ENCODE measurements at regions not wholly inside any gene's neighbourhood (a gene's known extent, or its start where the extent isn't known, plus 50 kb on each side); places are given as distances from the start of the nearest gene placed in this dataset.

DNA sequence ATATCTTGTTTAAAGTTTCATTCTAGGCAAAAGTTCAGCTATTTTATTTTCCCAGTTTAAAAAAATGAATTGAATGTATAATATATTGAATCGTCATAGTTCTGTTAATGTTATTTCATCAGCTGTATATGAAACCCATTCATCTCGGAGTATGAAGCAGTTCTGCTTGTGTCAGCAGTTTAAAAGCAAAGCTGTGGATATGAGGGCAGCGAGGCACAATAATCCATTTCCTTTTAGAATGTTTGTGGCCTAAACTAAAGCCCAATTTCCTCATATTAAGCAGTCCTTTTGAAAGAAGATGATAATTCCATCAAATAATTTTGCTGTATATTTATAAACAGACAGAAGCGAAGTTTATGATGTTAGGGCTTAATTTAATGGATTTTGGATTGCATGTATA lies 300.1 kb downstream of the SAMD5 start:
- no peak for TF ChIP-seq POLR2A (IDR thresholded peaks at IDR 0.05)
- TF ChIP-seq, protein P1, sequence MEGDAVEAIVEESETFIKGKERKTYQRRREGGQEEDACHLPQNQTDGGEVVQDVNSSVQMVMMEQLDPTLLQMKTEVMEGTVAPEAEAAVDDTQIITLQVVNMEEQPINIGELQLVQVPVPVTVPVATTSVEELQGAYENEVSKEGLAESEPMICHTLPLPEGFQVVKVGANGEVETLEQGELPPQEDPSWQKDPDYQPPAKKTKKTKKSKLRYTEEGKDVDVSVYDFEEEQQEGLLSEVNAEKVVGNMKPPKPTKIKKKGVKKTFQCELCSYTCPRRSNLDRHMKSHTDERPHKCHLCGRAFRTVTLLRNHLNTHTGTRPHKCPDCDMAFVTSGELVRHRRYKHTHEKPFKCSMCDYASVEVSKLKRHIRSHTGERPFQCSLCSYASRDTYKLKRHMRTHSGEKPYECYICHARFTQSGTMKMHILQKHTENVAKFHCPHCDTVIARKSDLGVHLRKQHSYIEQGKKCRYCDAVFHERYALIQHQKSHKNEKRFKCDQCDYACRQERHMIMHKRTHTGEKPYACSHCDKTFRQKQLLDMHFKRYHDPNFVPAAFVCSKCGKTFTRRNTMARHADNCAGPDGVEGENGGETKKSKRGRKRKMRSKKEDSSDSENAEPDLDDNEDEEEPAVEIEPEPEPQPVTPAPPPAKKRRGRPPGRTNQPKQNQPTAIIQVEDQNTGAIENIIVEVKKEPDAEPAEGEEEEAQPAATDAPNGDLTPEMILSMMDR (IDR thresholded peaks at IDR 0.05), result no peak
- DNase-seq, result no peak

DNA sequence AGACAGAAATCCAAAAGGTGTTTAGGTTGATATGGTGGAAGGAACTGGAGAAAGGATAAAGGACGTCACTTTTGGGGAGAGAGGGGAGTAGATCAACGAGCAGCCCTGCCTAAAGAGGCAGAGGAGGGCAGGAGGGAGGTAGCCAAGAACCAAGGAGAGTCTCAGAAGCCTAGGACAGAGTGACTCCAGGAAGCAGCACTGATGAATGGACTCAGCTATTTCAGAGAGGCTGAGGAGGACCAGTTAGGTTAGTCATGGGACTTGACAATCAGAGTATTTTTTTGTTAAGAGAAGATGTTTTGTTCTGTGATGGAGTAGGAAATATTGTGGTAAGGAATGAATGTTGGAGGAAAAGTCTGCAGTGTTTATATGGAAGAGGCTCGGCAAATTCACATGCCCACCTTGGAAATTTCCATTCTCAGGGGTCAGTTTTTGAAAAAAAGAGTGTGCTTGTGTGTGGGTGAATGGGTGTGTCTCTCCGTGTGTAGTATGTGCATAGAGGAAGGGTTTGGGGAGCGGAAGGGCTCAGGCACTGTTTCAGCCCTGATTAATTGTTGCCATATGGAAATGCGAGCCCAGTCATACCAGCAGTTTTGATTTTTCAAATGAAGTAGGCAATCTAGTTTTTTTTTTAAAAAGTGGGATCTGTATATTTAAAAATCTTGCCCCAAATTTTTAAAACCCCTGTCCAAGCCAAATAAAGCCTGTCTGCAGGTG lies 303.6 kb downstream of the SAMD5 start:
- no peaks in the 10 kb centered on the region for H3K27me3 ChIP-seq
- ATAC-seq (no peak), DNase-seq (no peak)
- no peak for TF ChIP-seq POLR2A (IDR thresholded peaks at IDR 0.05)
- TF ChIP-seq, protein P1 (IDR thresholded peaks at IDR 0.05), result no peak
- intact Hi-C loops (cut with DNase I), result no loop called here
- no peak overlapping the region for H3K4me3 ChIP-seq
- no peaks in the 10 kb centered on the region for H3K36me3 ChIP-seq (replicated peaks in 1 of 2; ENCODE audit: insufficient read depth in 1 of 2, low read depth in 2 of 2)
- no peak overlapping the region for H3K27ac ChIP-seq
- no peaks in the 10 kb centered on the region for H3K9me3 ChIP-seq
- 64 to 73% methylated on average over 6 of the region's 6 CpGs for WGBS, 2 donors
- no peaks in the 10 kb centered on the region for H3K4me1 ChIP-seq

More for the DNA sequence above, 300.1 kb downstream of the SAMD5 start:
- Histone ChIP-seq H3K36me3 (replicated peaks in 1 of 2; ENCODE audit: insufficient read depth in 1 of 2, low read depth in 2 of 2) (no peaks in the 10 kb centered on the region), H3K4me3 (no peak overlapping the region), H3K9me3 (no peaks in the 10 kb centered on the region), H3K27me3 (no peaks in the 10 kb centered on the region), H3K4me1 (no peaks in the 10 kb centered on the region), H3K27ac (no peak overlapping the region)
- intact Hi-C loops (cut with DNase I), result no loop called here
- ATAC-seq, result no peak
- WGBS, 2 donors, result 46 to 68% methylated on average over 4 of the region's 4 CpGs

DNA sequence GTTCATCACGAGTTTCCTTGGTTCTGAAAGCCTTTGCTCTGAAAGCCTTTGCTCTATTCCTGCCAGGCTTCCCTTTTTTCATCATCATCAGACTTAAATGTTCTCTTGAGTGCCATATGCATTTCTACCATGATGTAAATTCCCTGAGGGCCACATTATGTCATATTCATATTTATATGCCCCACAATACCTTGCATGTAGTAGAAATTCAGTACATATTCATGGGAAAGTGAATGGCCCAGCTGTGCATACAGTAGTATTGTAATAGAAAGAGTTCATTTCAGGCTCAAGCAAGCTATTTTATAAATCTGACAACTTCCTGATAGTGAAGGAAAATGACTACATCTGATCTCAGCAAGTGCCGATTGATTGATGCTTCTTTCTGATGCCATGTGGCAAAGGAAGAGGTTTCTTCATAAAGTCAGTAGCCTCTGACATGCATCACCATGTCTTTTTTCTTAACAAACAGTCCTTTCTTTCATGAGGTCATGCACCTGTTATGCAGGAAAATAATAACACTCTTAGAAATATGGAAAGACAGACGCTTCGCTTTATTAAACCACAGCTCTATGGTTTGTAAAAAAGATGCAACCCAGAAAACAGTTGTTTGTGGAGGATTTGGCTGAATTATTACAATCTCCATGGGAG lies 308.7 kb downstream of the SAMD5 start:
- Histone ChIP-seq H3K4me3 (no peak overlapping the region), H3K4me1 (no peaks in the 10 kb centered on the region), H3K9me3 (no peaks in the 10 kb centered on the region), H3K27ac (no peak overlapping the region), H3K27me3 (no peaks in the 10 kb centered on the region), H3K36me3 (replicated peaks in 1 of 2; ENCODE audit: insufficient read depth in 1 of 2, low read depth in 2 of 2) (no peaks in the 10 kb centered on the region)
- ATAC-seq, result no peak
- WGBS, 2 donors, result 57 to 74% methylated on average over 4 of the region's 4 CpGs
- intact Hi-C loops (cut with DNase I), result no loop called here
- TF ChIP-seq, protein P1 (IDR thresholded peaks at IDR 0.05), result no peak
- no peak for DNase-seq

DNA sequence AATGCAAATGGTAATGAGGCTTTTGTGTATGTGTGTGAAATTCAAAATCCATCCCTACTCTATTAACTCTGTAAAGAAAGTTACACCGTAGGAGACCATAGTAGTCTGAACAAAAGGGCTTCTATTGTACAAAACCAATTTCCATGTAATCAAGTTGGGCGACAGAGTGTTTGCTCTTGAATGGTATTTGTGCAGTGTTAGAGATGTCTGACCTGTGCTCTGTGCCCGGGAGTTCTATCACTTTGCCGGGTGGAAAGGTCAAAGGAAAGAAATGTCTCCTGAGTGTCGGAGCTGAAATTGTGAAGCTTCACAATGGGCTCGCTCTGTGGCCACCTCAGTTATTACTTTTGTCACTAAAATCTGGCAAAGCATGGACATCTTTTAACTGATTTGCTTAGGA lies 312.0 kb downstream of the SAMD5 start:
- Histone ChIP-seq H3K4me1 (no peaks in the 10 kb centered on the region), H3K36me3 (replicated peaks in 1 of 2; ENCODE audit: insufficient read depth in 1 of 2, low read depth in 2 of 2) (no peaks in the 10 kb centered on the region), H3K27ac (no peak overlapping the region), H3K27me3 (no peaks in the 10 kb centered on the region), H3K4me3 (no peak overlapping the region), H3K9me3 (no peaks in the 10 kb centered on the region)
- intact Hi-C loops (cut with DNase I), result no loop called here
- no peak for TF ChIP-seq POLR2A (IDR thresholded peaks at IDR 0.05)
- TF ChIP-seq, protein P1 (IDR thresholded peaks at IDR 0.05), result no peak
- DNase-seq, result no peak
- WGBS, 2 donors, result 70 to 75% methylated on average over 6 of the region's 6 CpGs
- no peak for ATAC-seq

All from body of pancreas (tissue), 4 donors.